ENCODE measurements at regions not wholly inside any gene's neighbourhood (a gene's known extent, or its start where the extent isn't known, plus 50 kb on each side); places are given as distances from the start of the nearest gene placed in this dataset.
"Not testable (repeated sequence)": the region's sequence is repeated elsewhere in the genome, so short reads cannot be mapped to it uniquely, and the experiment has no call there.

DNA sequence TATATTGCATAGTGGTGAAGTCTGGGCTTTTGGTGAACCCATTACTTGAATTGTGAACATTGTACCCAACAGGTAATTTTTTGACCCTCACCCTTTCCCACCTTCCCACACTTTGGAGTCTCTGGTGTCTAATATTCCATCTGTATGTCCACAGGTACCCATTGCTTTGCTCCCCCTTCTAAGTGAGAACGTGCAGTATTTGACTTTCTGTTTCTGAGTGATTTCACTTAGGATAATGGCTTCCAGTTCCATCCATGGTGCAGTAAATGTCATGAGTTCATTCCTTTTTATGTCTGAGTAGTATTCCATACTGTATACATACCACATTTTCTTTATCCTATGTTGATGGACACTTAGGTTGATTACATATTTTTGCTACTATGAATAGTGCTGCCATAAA is 91.5 kb upstream of the KIF5B start:
- peaks cover 5% of the 10 kb centered on the region for H3K4me1 Mint-ChIP-seq
- DNase-seq (ENCODE audit: low spot score in 2 of 2) (no peak), ATAC-seq (replicated peaks; ENCODE audit: extremely low read depth, poor library complexity, severe bottlenecking) (no peak)
- no peak overlapping the region for H3K4me3 Mint-ChIP-seq
- no peak overlapping the region for H3K27ac Mint-ChIP-seq (ENCODE audit: low read depth)
- H3K27me3 Mint-ChIP-seq: no peaks in the 10 kb centered on the region
- H3K9me3 Mint-ChIP-seq: no peaks in the 10 kb centered on the region
- H3K36me3 Mint-ChIP-seq (ENCODE audit: insufficient read depth): no peaks in the 10 kb centered on the region

DNA sequence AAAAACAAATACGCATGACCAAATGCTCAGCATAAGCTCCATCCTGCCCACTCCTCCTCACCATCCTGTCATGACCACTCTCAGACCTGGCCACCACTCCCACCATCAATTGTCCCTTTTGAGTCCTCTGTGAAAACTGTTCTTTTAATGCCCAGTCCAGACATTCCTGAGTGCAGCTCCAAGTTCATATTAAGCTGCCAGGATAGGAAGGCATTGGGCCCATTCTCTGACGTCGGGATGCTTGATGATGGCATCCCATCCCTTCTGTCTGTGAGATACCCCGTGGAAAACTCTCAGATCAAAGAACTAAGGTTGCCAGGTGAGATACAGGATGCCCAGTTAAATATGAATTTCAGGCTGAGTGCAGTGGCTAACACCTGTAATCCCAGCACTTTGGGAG is 89.9 kb upstream of the KIF5B start:
- H3K27ac Mint-ChIP-seq (ENCODE audit: low read depth): no peak overlapping the region
- no peaks in the 10 kb centered on the region for H3K9me3 Mint-ChIP-seq
- no peak for ATAC-seq (replicated peaks; ENCODE audit: extremely low read depth, poor library complexity, severe bottlenecking)
- no peak overlapping the region for H3K4me3 Mint-ChIP-seq
- H3K36me3 Mint-ChIP-seq (ENCODE audit: insufficient read depth): no peaks in the 10 kb centered on the region
- peaks cover 5% of the 10 kb centered on the region for H3K4me1 Mint-ChIP-seq
- no peaks in the 10 kb centered on the region for H3K27me3 Mint-ChIP-seq
- no peak for DNase-seq (ENCODE audit: low spot score in 2 of 2)

DNA sequence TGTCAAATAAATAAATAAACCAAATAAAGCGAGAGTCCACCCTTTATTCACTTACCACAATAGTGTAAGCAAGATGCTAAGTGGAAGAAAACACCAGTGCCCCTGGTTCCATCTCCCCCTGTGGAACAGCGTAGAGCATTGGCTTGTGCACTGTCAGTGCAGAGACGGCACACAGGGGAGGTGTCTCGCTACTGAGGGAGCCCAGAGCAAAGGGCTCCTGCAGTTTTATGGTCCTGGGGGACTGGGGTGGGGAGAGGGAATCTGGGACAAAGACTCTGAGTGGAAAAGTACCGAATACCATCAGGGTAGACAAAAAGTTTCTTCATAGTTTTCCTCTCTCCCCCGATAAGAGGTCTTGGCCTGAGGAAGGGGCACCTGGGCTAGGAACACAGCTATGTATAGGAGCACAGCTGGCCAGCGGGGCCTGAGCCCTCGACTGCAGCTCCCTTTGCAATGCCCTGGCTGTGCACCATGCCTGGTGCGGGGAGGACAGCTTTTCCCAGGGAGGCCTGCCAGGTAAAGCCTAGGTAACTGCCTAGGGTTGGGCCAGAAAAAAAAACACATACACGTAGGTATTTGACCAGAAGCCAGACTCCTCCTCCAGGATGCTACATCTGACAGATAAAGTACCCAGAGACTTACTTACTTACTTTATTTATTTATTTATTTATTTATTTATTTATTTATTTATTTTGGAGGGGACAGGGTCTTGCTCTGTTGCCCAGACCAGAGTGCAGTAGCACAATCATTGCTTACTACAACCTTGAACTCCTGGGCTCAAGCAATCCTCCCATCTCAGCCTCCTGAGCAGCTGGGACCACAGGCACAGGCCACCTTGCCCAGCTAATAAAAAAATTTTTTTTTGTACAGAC is 88.8 kb upstream of the KIF5B start:
- ATAC-seq (replicated peaks; ENCODE audit: extremely low read depth, poor library complexity, severe bottlenecking) (no peak), DNase-seq (ENCODE audit: low spot score in 2 of 2) (no peak)
- Mint-ChIP-seq H3K27ac (ENCODE audit: low read depth) (no peak overlapping the region), H3K9me3 (no peaks in the 10 kb centered on the region), H3K36me3 (ENCODE audit: insufficient read depth) (no peaks in the 10 kb centered on the region), H3K27me3 (no peaks in the 10 kb centered on the region), H3K4me3 (no peak overlapping the region), H3K4me1 (no peaks in the 10 kb centered on the region)

DNA sequence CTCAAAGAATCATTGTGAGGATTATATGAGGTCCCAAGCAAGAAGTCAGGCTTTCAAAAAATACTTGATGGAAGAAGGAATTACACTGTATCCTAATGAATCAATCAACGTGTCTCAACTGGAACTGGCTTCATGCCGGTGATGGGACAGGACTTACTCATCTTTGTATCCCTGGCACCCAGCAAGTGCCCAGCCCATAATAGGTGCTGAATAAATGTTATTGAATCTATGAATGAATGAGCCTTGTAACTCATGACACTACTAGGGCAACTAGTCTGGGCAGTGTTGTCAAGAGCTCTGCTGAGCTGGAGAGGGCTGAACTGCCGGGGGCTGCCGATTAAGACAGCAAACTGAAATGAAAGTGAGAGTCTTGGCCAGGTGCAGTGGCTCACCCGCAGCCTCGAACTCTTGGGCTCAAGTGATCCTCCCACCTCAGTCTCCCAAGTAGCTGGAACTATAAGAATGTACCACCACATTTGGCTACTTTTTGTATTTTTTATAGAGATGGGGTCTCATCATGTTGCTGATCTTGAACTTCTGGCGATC is 87.2 kb upstream of the KIF5B start:
- Mint-ChIP-seq H3K27me3 (no peaks in the 10 kb centered on the region), H3K36me3 (ENCODE audit: insufficient read depth) (no peaks in the 10 kb centered on the region), H3K4me3 (no peak overlapping the region), H3K27ac (ENCODE audit: low read depth) (no peak overlapping the region), H3K4me1 (no peaks in the 10 kb centered on the region), H3K9me3 (no peaks in the 10 kb centered on the region)
- DNase-seq (ENCODE audit: low spot score in 2 of 2) (no peak), ATAC-seq (replicated peaks; ENCODE audit: extremely low read depth, poor library complexity, severe bottlenecking) (no peak)

DNA sequence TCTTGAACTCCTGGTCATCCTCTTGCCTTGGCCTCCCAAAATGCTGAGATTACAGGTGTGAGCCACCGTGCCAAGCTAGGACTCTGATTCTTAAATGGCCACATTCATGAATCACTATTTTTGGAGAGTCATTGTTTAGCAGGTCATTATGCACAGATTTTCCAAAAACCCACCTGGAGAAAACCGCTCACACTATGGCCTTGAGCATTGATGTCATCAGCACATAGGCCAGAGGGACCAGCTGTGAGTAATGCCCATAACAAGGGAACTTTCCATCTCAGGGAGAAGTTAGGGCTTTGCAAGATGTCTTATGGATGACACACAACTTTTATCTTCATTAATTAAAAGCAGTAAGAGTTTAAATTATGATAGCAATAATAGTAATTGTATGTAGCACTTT is 86.4 kb upstream of the KIF5B start:
- Mint-ChIP-seq H3K4me3 (no peak overlapping the region), H3K27ac (ENCODE audit: low read depth) (no peak overlapping the region), H3K4me1 (no peaks in the 10 kb centered on the region), H3K27me3 (no peaks in the 10 kb centered on the region), H3K36me3 (ENCODE audit: insufficient read depth) (no peaks in the 10 kb centered on the region), H3K9me3 (no peaks in the 10 kb centered on the region)
- DNase-seq (ENCODE audit: low spot score in 2 of 2): no peak
- ATAC-seq (replicated peaks; ENCODE audit: extremely low read depth, poor library complexity, severe bottlenecking): no peak

DNA sequence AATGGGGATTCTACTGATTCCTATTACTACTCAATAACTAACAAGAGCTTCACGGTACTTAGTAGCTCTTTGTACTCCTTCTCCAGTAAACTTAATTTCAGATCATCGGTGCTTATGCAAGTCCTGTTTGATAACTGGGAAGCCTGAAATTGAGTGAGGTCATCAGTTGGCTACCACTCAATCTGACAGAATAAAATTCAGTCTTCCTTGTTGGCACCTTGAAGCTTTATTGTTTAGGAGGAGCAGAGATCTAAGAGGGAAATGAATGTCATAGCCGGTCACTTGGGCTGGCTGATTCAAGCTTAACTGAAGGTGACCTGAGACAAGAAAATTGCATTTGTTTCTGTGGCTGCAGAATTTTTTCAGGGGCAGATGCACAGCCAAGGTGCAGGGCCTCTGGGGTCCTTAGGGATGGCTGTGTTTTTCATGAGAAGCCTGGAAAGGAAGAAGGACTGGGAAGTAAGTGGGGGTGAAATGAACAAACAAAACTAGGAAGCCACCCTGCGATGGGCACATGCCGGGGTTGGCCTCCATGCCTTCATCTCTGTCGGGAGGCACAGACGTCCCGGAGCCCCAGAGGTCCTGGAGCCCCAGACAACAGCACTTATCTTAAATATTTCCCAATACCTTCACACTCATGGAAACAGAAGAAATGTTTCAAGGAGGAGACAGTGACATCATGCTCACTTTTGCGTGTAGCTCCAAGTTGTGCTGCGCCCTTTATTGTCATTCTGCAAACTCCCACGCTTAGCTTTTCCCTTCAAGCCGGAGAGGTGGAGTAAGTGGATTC is 85.0 kb upstream of the KIF5B start:
- Mint-ChIP-seq H3K27ac (ENCODE audit: low read depth) (no peak overlapping the region), H3K4me1 (no peaks in the 10 kb centered on the region), H3K4me3 (no peak overlapping the region), H3K9me3 (no peaks in the 10 kb centered on the region), H3K27me3 (no peaks in the 10 kb centered on the region), H3K36me3 (ENCODE audit: insufficient read depth) (no peaks in the 10 kb centered on the region)
- no peak for ATAC-seq (replicated peaks; ENCODE audit: extremely low read depth, poor library complexity, severe bottlenecking)
- DNase-seq (ENCODE audit: low spot score in 2 of 2): no peak

DNA sequence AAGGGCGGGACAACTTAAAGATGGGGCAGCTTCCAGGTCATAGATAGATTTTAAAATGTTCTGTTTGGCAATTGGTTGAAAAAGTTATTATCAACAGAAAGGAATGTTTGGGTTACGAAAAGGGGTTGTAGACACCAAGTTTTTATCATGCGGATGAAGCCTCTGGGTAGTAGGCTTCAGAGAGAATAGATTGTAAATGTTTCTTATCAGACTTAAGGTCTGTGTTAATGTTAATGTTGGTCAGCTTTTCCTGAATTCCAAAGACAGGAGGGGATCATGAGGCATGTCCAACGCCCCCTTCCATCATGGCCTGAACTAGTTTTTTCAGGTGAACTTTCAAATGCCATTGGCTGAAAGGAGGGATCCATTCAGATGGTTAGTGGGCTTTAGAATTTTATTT is 84.2 kb upstream of the KIF5B start:
- Mint-ChIP-seq H3K9me3 (no peaks in the 10 kb centered on the region), H3K4me1 (no peaks in the 10 kb centered on the region), H3K27ac (ENCODE audit: low read depth) (no peak overlapping the region), H3K36me3 (ENCODE audit: insufficient read depth) (no peaks in the 10 kb centered on the region), H3K4me3 (no peak overlapping the region), H3K27me3 (no peaks in the 10 kb centered on the region)
- DNase-seq (ENCODE audit: low spot score in 2 of 2) (no peak), ATAC-seq (replicated peaks; ENCODE audit: extremely low read depth, poor library complexity, severe bottlenecking) (no peak)

DNA sequence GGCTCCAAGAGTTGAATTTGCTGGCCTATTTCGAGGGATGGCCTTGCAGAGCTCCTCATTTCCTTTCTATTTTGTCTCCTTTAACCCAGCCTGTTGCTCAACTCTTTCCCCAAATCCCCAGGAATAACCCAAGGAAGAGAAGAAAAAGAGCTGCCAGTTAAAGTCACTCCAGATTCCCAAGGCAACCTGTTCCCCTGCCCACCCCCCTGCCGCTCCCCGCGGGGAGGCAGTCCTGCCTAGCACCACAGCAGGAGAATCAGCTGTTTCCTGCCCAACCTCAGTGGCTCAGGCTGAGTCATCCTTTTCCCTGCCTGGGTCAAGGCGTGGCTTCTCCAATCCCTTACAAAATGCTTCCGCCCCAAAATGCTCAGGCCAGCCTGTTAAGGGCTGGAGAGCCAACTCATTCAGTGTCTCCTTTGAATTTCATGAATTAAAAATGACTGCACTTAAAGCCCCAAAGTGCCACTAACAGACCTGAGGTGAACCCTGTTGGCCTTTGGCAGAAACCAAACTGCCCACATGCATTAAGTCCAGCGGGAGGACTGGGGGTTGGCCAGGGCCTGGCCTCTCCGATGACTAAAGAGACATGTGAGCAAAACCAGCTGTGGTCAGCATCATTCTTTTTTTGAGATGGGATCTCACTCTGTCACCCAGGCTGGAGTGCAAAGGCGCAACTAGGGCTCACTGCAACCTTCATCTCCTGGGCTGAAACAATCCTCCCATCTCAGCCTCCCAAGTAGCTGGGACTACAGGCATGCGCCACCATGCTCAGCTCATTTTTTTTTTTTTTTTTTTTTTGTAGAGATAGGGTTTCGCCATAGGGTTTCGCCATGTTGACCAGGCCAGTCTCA is 83.2 kb upstream of the KIF5B start:
- ATAC-seq (replicated peaks; ENCODE audit: extremely low read depth, poor library complexity, severe bottlenecking): no peak
- Mint-ChIP-seq H3K4me1 (no peaks in the 10 kb centered on the region), H3K4me3 (no peak overlapping the region), H3K27ac (ENCODE audit: low read depth) (no peak overlapping the region), H3K9me3 (no peaks in the 10 kb centered on the region), H3K27me3 (no peaks in the 10 kb centered on the region), H3K36me3 (ENCODE audit: insufficient read depth) (no peaks in the 10 kb centered on the region)
- no peak for DNase-seq (ENCODE audit: low spot score in 2 of 2)

DNA sequence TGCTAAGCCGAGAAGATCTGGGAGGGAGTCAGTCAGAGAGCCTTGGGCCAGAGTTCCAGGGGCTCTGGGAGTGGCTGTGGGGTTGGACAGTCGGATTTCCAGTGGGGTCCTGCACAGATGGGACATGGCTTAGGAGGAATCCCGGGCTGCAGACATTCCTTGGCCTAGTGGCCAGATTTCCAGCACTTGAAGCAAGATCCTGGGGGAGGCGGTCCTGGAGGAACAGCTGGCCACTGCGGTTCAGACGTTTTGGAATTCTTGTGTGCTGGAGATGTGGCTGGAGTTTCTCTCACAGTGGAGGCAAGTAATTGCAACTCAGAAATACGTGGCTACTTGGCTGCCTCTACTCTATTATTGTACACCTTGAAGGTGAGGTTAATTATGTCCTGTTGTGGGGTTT is 80.7 kb upstream of the KIF5B start:
- not testable (repeated sequence) for H3K9me3 Mint-ChIP-seq; ATAC-seq (replicated peaks; ENCODE audit: extremely low read depth, poor library complexity, severe bottlenecking); H3K4me1 Mint-ChIP-seq; H3K27me3 Mint-ChIP-seq; DNase-seq (ENCODE audit: low spot score in 2 of 2); H3K4me3 Mint-ChIP-seq; H3K27ac Mint-ChIP-seq (ENCODE audit: low read depth); H3K36me3 Mint-ChIP-seq (ENCODE audit: insufficient read depth)

DNA sequence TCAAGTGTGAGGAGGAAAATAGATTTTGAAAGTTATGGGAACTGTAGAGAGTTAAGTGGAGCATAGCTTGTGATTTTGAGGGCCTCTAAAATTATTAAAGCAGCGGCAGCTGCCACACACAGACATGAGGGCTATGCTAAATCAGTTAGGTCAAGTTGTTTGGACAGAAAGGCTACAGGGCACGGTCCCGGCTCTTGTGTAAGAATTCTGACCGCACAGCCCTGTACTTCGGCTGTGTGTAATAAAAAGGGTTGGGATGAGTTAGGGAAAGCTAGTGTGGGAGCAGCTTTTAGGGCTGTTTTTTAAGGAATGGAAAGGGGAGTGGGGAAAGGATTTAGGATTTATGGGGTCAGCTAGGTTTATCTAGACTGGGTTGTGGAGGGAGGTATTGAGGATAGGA is 79.6 kb upstream of the KIF5B start:
- not testable (repeated sequence) for DNase-seq (ENCODE audit: low spot score in 2 of 2); H3K27me3 Mint-ChIP-seq; H3K27ac Mint-ChIP-seq (ENCODE audit: low read depth); ATAC-seq (replicated peaks; ENCODE audit: extremely low read depth, poor library complexity, severe bottlenecking); H3K4me3 Mint-ChIP-seq; H3K4me1 Mint-ChIP-seq; H3K36me3 Mint-ChIP-seq (ENCODE audit: insufficient read depth); H3K9me3 Mint-ChIP-seq

DNA sequence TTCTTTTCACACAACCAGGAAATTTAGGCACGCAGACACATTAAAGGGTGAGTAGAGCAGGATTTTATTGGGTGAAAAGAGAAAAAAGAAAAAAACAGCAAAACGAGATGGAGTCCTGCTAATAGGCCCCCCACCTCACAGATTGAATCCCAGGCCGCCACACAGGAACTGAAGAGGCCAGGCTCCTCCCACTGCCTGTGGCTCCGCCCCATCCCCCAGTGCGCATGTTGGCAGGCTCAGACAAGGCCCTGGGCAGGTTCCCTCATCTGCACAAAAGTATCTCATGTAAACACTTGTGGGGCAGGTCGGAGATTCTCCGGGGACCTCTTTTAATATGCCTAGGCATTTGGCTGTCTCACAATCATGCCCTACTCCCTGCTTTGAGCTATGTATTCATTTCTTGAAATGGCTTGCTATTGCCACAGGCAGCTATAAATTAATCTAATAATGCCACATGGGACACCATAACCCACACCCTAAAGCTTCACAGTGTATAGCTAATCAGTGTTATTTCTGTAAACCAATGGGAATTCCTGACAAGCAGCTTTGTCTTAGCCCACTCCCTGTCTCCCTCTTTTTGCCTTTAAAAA is 76.2 kb upstream of the KIF5B start:
- no peaks in the 10 kb centered on the region for H3K9me3 Mint-ChIP-seq
- H3K4me3 Mint-ChIP-seq: no peak overlapping the region
- no peak for ATAC-seq (replicated peaks; ENCODE audit: extremely low read depth, poor library complexity, severe bottlenecking)
- no peaks in the 10 kb centered on the region for H3K27me3 Mint-ChIP-seq
- no peaks in the 10 kb centered on the region for H3K4me1 Mint-ChIP-seq
- no peak for DNase-seq (ENCODE audit: low spot score in 2 of 2)
- no peaks in the 10 kb centered on the region for H3K36me3 Mint-ChIP-seq (ENCODE audit: insufficient read depth)
- H3K27ac Mint-ChIP-seq (ENCODE audit: low read depth): no peak overlapping the region

DNA sequence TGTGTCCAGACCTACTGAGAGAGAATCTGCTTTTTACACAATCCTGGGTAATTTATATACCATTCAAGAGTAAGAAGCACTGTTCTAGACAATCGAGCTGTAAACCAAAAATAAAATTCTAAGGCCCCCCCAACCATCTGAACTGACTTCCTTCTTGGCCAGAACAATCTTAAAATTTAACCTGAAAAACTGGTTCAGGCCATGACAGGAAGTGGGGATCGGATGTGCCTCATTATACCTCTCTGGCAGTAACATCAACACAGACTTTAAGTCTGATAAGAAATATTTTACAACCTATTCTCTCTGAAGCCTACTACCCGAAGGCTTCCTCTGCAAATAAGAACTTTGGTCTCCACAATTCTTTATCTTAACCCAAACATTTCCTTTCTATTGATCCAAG is 75.2 kb upstream of the KIF5B start:
- no peak for ATAC-seq (replicated peaks; ENCODE audit: extremely low read depth, poor library complexity, severe bottlenecking)
- H3K27ac Mint-ChIP-seq (ENCODE audit: low read depth): no peak overlapping the region
- no peak overlapping the region for H3K4me3 Mint-ChIP-seq

More for the DNA sequence above, 75.2 kb upstream of the KIF5B start:
- no peaks in the 10 kb centered on the region for H3K36me3 Mint-ChIP-seq (ENCODE audit: insufficient read depth)
- no peaks in the 10 kb centered on the region for H3K9me3 Mint-ChIP-seq
- no peak for DNase-seq (ENCODE audit: low spot score in 2 of 2)
- H3K4me1 Mint-ChIP-seq: no peaks in the 10 kb centered on the region
- H3K27me3 Mint-ChIP-seq: no peaks in the 10 kb centered on the region

Measured in central memory CD8-positive, alpha-beta T cell (primary cell).